Activated CD4-positive, CD25-positive, alpha-beta regulatory T cell treated with anti-CD3 and anti-CD28 coated beads, Interleukin-2, amount 50 U/mL, for 24 hours (primary cell): ENCODE measurements at regions not wholly inside any gene's neighbourhood (a gene's known extent, or its start where the extent isn't known, plus 50 kb on each side); places are given as distances from the start of the nearest gene placed in this dataset.

Source experiments
- ATAC-seq, 2 donors: fragments of 150-1000 bp; cut with Tn5 transposase; one replicate each; pipeline ENCODE4 v1.10.0; 2021; ENCODE audit warnings: mild to moderate bottlenecking in 1 of 2, moderate library complexity in 1 of 2

DNA sequence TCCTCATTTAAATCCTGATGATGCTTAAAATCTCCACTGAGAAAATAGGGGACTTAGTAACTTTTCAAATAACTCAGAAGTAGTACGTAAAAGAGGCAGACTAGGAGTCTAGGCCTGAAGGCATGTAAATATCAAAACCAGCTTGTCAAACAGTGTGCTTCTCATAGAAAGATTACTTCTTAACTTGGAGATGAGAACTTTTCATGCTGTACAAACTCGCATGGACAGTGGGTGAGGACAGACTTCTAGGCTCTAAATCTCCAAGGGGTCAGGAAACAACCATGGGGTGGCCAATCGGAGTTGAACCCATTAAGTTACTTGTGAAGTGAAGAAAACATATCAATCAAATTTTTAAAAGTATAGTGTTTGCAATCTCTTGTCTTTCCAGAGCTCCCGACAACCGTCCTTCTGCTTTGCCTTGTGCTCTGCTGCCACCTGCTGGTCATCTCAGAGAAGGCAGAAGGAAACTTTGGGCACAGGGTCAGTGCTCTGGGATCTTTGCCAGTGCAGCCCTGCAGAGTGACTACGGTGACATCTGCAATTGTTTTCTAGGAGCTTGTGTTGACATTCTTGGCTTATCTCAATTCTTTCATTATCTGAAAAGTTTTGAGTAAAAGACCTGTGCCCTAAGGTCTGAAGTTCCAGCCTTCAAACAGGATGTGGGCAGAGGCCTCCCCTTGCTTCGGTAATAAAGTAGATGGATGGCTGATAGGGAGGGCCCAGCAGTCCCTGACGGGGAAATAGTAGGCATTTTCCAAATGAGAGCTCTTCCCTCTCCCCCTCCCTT is 105.1 kb upstream of the PDE4B start:
- peak; percentile 58 to 69 for ATAC-seq

DNA sequence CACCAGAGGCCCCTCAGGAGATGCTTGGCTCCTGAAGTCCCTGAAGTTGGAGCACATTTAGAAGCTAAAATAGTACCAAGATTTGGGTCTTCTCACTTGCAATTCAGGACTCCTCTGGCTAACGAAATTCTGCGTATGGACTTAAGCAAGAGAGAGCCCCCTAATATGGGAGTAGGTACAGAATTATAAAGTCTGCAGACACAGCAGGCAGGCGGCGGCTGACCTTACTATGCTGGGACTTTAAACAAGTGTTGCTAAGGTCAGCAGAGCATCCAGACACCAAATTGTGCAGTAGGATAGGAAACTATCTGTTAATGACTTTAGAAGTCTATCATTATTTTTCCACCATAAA is 104.5 kb upstream of the PDE4B start:
- ATAC-seq, result no peak

DNA sequence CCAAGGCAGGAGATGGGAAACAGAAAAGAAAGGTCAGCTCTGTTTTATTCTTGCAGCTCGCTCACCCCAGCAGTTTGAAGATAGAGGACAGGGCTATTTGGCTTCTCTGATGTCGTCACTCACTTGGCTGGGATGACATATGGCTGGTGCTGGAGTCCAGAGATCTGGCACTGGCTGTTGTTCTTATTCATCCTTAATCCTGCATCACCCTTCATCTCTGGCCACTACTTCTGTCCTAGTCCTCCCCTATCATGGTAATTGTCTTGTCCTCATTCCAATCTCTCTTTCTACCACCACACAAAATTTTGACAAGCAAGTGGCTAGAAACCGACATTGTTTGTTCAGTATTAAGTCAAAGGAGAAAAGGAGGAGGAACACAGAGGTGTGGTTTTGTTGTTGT is 103.8 kb upstream of the PDE4B start:
- no peak for ATAC-seq

DNA sequence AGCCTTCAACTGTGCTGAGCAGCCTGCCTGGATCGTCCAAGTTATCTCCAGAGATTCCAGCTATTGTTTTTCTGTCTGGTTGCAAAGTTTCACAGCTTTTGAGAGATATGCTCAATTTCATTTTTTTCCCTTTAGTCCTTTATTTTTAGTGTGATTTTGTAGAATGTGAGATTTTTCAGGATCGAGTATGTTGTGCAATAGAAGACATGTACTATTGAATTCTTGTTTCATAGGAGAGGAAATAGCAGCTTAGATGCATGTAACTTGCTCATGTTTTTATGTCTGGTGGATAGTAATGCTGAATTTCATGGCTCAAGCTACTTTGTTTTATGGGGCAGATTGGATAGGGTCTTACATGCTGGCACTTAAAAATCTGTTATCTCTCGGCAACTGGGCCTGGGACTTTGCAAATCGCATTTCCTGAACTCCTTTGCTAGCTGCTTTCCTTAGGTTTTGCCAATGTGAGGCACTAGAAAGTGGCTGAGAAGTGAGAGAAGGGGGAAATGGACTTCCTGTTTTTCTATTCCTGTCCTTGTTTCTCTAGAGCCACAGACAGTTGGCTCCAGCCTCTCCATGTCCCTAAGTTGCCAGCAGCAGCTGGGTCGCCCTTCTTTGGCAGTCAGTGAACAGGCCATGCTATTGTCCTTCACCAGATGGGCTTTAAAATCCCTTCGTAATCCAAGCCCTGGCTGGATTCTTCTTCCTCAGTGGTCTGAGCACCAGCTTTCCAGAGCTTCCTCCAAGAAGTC is 101.4 kb upstream of the PDE4B start:
- ATAC-seq, result no peak

- ATAC-seq, result no peak
These were observed 100.7 kb upstream of the PDE4B start for GRCh38 chr1:65691972-65692371.

DNA sequence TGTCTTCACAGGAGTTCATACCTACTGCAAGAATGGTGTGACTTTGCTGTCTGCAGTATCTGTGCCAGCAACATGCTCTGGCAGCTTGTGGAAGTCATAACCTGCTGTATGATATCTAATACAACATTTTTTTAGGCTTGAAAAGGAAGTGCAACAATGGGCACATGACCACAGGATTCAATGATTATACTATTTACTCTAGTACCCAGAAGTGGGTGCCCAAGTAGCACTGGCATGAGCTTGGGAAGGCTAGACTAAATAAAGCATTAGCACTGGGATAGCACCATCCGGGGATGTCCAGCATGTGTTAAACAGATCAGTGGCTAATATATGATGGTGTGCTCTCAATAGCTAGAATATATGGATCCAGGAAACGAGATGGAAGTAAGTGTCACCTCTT is 98.6 kb upstream of the PDE4B start:
- no peak for ATAC-seq

GRCh38 chr1:65694933-65695332 is 97.8 kb upstream of the PDE4B start:
- ATAC-seq, result no peak

- ATAC-seq, result no peak
These were observed 94.1 kb upstream of the PDE4B start for GRCh38 chr1:65698590-65698989.

DNA sequence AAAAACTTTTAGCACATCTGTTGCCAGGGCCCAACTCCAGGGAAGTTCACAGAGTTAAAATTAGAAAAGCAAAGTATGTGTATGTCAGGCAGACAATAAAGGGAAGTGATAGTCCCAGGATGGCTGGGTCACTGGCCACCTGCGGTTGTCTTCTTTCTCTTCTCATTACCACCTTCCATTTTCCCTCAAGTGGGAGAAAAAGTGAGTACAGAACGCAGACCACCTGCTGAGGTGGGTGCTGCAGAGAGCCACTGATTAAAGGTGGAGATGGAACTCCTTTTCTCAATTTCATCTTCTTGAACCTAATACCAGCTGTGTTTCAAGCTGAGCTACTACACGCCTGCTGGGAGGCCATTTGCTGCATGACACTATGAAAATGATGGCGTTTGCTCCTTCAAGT is 88.8 kb upstream of the PDE4B start:
- ATAC-seq, result no peak

DNA sequence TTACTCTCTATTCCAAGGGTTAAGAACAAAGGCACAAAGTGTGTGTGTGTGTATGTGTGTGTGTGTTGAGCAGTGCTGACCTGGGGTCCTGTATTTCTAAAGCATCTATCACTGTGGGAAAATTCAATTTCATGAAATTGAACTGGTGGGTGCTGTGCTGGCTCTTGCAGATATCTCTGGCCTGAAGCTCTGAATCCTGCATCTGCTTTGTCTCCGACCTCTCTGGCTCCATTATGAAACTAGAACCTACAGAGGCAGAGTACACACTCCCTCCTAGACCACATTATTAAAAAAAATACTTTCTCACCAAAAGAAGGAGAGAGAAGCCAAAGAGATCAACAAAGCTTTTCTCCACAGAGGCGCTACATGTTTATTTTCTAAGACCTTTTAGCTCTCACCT is 88.4 kb upstream of the PDE4B start:
- ATAC-seq, result no peak

DNA sequence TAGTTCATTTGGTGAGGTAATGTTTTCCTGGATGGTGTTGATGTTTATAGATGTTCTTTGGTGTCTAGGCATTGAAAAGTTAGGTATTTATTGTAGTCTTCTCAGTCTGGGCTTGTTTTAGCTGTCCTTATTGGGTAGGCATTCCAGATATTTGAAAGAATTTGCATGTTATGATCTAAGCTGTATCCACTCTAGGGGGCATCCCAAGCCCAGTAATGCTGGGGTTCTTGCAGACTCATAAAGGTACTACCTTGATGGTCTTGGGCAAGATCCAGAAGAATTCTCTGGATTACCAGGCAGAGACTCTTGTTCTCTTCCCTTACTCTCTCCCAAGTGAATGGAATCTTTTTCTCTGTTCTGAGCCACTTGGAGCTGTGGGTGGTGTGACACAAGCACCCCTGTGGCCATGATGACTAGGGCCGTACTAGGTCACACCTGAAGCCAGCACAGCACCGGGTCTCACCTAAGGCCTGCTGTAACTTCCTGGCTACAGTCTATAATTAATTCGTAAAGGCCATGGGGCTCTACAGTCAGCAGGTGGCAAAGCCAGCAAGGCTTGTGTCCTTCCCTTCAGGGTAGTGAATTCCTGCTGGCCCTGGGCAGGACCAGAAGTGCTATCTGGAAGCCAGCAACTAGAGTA is 74.8 kb upstream of the PDE4B start:
- no peak for ATAC-seq

DNA sequence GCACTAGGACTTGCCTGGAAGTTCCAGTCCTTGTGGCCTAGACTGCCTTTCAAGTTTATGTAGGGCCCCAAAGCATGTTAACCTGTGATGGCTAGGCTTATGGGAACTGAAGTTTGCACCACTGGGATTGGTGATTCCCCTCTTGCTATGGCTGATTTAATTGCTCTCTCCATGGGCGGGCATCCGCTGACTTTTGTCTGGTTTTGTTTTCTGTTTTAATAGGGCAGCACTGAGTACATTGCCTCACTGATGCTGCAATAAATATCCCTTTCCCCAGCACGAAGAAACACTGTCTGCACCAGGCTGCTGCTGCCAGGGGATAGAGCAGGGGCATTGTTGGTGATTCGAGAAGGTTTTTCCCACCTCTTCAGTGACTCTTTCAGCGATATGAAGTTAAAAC is 73.3 kb upstream of the PDE4B start:
- no peak for ATAC-seq

DNA sequence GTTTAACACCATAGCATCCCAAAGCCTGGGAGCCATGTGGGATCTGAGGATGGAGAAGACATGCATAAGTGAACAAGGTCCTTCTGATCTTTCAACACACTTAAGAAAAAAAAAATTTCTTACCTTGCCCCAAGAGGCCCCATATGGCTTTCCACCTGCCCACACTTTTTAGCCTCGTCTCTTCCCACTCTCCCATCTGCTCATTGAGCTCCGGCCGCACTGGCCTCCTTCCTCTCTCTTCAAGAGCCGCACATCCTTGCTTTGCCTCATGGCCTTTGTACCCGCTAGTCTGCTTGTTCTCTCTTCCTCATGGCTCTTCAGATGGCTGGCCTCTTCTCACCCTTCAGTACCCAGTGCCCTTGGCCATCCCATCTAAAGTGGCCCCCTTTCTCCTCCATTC is 70.2 kb upstream of the PDE4B start:
- ATAC-seq, result no peak

DNA sequence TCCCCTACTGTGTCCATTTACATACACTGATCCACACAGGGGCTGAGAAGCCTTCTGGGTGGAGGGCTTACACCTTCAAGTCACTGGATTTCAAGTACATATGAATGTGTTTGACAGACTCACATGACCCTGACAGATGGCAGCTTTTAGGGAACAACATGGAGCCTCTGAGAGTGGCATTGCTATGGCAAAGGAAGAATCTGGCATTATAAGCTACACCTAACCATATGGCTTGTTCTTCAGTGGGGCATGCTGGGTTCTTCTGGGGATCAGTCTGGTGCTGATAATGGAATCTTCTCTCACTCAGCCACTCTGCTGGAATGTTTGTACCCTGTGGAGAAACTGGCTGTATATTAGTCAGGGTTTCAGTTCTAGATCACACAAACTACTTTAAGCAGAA is 68.5 kb upstream of the PDE4B start:
- ATAC-seq, result no peak

DNA sequence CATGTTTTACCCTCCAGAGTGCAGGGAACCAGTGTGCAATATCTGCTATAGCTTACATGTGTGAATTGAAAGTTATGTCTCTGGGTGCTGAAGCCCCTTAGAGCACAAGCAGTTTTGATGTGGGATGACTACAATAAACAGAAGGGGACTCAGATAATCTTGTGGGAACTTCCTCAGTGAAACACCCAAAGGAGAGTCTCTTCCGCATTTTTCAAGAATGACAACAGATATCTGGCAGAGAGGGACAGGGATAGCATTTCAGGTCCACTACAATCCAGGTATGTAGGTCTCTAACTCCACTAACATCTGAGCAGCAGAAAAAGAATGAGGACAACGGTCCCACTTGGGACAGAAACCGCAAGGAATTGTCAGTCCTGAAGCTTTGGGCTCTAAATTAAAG is 67.6 kb upstream of the PDE4B start:
- ATAC-seq, result no peak

GRCh38 chr1:65728504-65728903 is 64.2 kb upstream of the PDE4B start:
- no peak for ATAC-seq

GRCh38 chr1:65729259-65729658 is 63.4 kb upstream of the PDE4B start:
- no peak for ATAC-seq

GRCh38 chr1:65734979-65735378 is 57.7 kb upstream of the PDE4B start:
- no peak for ATAC-seq

DNA sequence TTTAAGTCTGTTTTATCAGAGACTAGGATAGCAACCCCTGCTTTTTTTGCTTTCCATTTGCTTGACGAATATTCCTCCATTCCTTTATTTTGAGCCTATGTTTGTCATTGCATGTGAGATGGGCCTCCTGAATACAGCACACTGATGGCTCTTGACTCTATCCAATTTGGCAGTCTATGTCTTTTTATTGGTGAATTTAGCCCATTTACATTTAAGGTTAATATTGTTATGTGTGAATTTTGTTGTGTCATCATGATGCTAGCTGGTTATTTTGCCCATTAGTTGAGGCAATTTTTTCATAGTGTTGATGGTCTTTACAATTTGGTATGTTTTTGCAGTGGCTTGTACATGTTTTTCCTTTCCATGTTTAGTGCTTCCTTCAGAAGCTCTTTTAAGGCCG is 50.7 kb upstream of the PDE4B start:
- no peak for ATAC-seq
